HepG2 (cell line): ENCODE measurements at regions not wholly inside any gene's neighbourhood (a gene's known extent, or its start where the extent isn't known, plus 50 kb on each side); places are given as distances from the start of the nearest gene placed in this dataset.
"Not testable (repeated sequence)": the region's sequence is repeated elsewhere in the genome, so short reads cannot be mapped to it uniquely, and the experiment has no call there.

Source experiments
- RAD21 ChIP-seq: fragments of 450-650 bp; formaldehyde crosslinking; IDR thresholded peaks from 2 replicates; pipeline ENCODE4 v1.5.0; 2020; ENCODE audit warnings: mild to moderate bottlenecking
- ZNF17 ChIP-seq: sonication (generic); formaldehyde crosslinking; IDR thresholded peaks from 2 replicates; pipeline ENCODE4 v1.5.0; 2020; ENCODE audit warnings: mild to moderate bottlenecking, missing genetic modification reagents
- TF ChIP-seq, protein P1 (sequence below): sonication (generic); formaldehyde crosslinking; IDR thresholded peaks from 2 replicates; pipeline ENCODE4 v1.9.0; 2021; ENCODE audit warnings: missing genetic modification reagents, borderline replicate concordance

DNA sequence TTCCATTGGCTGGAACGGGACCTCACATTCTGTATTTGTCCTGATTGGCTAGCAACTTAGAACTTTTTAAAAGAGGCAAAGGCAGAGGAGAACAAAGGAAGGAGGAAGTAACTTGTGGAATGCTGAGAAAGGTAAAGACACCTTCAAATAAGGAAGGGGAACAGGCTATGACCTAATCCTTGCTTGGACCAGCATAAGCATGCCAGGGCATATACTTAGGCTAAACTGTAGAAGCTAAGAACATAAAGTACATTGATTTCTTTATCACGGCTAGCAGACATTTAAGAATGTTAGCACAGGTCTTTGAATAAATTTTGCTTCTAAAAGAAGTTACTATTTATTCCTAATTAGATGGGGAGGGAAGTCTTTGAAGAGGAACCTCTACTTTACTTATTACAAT lies 136.4 kb upstream of the SMYD2 start:
- TF ChIP-seq ZNF17; RAD21 (CRISPR knock-in tag): not testable (repeated sequence)
- TF ChIP-seq, protein P1, sequence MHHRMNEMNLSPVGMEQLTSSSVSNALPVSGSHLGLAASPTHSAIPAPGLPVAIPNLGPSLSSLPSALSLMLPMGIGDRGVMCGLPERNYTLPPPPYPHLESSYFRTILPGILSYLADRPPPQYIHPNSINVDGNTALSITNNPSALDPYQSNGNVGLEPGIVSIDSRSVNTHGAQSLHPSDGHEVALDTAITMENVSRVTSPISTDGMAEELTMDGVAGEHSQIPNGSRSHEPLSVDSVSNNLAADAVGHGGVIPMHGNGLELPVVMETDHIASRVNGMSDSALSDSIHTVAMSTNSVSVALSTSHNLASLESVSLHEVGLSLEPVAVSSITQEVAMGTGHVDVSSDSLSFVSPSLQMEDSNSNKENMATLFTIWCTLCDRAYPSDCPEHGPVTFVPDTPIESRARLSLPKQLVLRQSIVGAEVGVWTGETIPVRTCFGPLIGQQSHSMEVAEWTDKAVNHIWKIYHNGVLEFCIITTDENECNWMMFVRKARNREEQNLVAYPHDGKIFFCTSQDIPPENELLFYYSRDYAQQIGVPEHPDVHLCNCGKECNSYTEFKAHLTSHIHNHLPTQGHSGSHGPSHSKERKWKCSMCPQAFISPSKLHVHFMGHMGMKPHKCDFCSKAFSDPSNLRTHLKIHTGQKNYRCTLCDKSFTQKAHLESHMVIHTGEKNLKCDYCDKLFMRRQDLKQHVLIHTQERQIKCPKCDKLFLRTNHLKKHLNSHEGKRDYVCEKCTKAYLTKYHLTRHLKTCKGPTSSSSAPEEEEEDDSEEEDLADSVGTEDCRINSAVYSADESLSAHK (CRISPR knock-in tag) = not testable (repeated sequence)
